ENCODE measurements at regions not wholly inside any gene's neighbourhood (a gene's known extent, or its start where the extent isn't known, plus 50 kb on each side); places are given as distances from the start of the nearest gene placed in this dataset.
A peak's percentile ranks its signal among the peaks of the same experiment; 100 is the strongest.
"Not testable (repeated sequence)": the region's sequence is repeated elsewhere in the genome, so short reads cannot be mapped to it uniquely, and the experiment has no call there.

DNA sequence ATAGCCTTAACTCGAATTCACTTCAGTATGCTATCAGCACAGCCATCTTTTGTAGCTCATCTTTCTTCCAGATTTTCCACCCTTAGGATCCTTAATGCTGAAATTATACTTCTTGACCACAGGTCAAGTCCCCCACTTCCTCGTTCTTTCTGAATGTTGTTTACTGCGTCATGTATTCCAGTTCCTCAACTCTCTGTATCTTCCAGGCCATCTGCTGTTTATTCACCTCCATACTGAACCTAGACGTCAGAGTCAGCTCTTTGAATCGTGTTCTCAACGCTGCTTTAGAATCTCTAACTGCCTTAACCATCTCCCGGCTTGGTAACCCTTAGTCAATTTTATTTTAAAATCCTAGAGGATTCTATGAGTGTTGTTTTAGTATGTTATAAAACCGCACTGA, 66.3 kb upstream of the SEC22B start:
- H3K9me3 ChIP-seq; DNase-seq; intact Hi-C loops (cut with DNase I); H3K27me3 ChIP-seq; H3K27ac ChIP-seq; H3K36me3 ChIP-seq; H3K4me3 ChIP-seq; H3K4me1 ChIP-seq: not testable (repeated sequence)
- ATAC-seq, result peak; percentile 44

- H3K36me3 ChIP-seq; DNase-seq; intact Hi-C loops (cut with DNase I); H3K9me3 ChIP-seq; ATAC-seq; H3K27ac ChIP-seq; H3K27me3 ChIP-seq; H3K4me3 ChIP-seq; H3K4me1 ChIP-seq: not testable (repeated sequence)
Measured at GRCh38 chr1:120241868-120242267, 65.5 kb upstream of the SEC22B start.

DNA sequence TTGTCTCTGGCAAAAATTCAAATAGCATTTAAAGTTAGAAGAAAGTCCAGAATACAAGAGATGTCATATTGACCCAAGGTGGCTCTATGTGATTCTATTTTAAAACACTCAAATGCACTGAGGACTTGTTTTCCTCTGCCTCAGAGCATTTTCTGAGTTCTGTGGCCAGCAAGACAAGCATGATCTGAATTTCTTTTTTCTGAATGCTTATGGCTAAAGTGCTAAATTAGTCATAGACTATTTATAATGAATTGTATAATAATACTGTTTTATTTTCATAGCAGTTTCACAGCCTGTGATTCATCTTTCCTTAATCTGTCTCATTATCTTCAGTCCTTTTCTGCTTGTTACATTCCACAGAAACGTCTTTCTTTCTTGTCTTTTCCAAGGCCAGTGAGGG, 63.9 kb upstream of the SEC22B start:
- H3K27me3 ChIP-seq; H3K36me3 ChIP-seq; H3K4me1 ChIP-seq; DNase-seq; H3K4me3 ChIP-seq; intact Hi-C loops (cut with DNase I); H3K9me3 ChIP-seq; ATAC-seq; H3K27ac ChIP-seq: not testable (repeated sequence)

DNA sequence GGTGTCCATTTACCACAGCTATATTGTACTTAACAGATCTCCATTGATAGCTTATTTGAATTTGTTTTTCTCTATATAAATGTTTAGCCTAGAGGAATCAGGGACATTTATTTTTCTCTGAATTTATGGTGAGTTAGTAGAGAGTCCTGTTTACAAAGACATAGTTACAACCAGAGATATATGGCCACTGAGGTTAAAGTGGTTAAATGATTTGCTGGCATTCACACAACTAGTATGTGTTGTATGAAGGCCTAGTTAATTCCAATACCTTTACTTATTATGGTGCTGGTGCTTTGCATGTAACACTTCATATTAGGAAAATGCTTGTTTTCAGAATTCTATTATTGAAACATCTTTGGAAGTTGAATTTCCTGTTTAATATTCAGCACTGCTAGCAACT, 63.0 kb upstream of the SEC22B start:
- H3K9me3 ChIP-seq; ATAC-seq; H3K36me3 ChIP-seq; H3K27me3 ChIP-seq; H3K27ac ChIP-seq; DNase-seq; H3K4me3 ChIP-seq; intact Hi-C loops (cut with DNase I); H3K4me1 ChIP-seq: not testable (repeated sequence)

GRCh38 chr1:120238867-120239266, 62.5 kb upstream of the SEC22B start:
- intact Hi-C loops (cut with DNase I); ATAC-seq; H3K4me3 ChIP-seq: not testable (repeated sequence)

DNA sequence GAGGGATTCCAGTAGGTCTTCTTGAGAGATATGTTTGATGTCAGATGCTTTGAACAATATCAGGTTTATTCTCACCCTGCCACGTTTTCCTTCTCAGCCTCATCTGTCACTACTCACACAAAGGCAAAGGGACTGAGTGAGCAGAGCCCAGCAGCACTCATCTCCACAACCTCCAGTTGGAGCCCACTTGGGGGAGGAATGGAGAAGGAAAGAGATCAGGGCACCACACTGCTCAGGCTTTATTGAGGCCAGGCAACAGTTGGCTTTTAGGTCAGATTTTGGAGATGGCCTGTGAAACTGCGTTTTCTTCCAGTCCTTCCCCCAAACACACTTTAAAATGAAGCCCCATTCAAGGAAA, 57.3 kb upstream of the SEC22B start:
- intact Hi-C loops (cut with DNase I); H3K27me3 ChIP-seq; H3K9me3 ChIP-seq; H3K4me1 ChIP-seq; DNase-seq; H3K27ac ChIP-seq; H3K36me3 ChIP-seq; H3K4me3 ChIP-seq: not testable (repeated sequence)
- ATAC-seq, result peak; percentile 39

More at GRCh38 chr1:120238867-120239266, 62.5 kb upstream of the SEC22B start:
- H3K36me3 ChIP-seq, H3K27ac ChIP-seq, H3K27me3 ChIP-seq, H3K9me3 ChIP-seq, DNase-seq, H3K4me1 ChIP-seq: not testable (repeated sequence)

DNA sequence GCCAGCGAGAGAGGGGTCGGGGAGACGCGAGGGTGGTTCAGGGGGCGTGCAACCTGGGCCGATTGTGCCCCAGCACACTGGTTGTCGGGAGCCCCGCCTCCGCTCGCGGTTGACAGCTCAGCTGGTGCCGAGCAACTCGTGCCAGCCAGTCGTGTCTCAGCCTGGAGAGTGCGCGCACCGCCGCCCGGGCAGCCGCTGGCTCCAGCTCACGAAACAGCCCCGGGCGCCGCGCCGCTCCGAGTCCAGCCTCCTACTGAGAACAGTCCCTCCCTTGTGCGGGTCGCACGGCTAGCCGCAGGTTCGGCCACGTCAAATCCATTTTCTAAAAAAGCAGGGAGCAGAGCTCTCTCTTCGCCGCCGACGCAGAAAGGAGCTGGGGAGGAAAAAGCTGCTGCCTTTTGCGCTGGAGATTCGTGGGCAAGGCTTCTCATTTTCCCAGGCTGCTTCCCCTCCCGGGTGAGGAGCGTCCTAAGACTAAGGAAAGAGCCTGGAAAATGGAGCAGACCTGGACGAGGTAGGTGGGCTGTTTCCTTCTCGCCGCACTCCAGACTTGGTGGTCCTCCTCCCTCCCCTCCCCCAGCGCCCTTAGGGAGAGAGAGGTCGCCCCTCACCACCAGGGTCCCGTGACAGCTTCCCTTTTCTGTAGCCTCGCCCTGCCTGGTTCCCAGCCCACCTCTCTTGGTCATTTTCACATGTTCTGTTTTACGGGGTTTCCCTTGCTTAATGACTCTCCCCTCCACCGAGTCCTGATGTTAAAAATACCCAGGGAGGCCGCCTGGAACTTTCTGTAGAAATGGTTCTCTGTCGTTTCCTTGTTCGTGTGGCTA, 56.7 kb upstream of the SEC22B start:
- intact Hi-C loops (cut with DNase I); DNase-seq; H3K27ac ChIP-seq; H3K36me3 ChIP-seq; H3K4me3 ChIP-seq; H3K4me1 ChIP-seq; H3K9me3 ChIP-seq; H3K27me3 ChIP-seq: not testable (repeated sequence)
- peak; percentile 100 for ATAC-seq

DNA sequence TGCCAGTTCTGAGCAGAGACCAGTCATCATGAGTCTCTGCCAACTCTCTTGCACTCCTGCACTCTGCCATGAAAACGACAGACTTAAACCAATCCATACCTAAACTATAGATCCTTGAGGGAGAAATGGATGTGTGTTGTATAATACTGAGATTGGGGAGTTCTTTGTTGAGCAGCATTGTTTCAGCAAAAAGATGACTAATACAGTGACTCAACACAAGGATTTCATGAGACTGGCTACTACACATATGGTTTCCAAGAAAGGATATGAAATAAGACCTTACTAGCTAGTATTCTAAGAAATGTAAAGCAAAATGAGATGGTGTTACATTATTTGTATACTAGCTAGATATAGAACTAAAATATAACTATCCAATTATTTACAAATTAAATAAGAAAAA, 53.5 kb upstream of the SEC22B start:
- H3K4me3 ChIP-seq; H3K9me3 ChIP-seq; DNase-seq; ATAC-seq; H3K4me1 ChIP-seq; H3K27ac ChIP-seq; intact Hi-C loops (cut with DNase I); H3K27me3 ChIP-seq; H3K36me3 ChIP-seq: not testable (repeated sequence)
